OCI-M2 (cell line): ENCODE measurements at regions not wholly inside any gene's neighbourhood (a gene's known extent, or its start where the extent isn't known, plus 50 kb on each side); places are given as distances from the start of the nearest gene placed in this dataset.

Source experiments
- DNase-seq: peaks from one replicate; lab custom pipeline; 2025; ENCODE audit not compliant: unreplicated experiment; lab: John Stamatoyannopoulos, UW

DNA sequence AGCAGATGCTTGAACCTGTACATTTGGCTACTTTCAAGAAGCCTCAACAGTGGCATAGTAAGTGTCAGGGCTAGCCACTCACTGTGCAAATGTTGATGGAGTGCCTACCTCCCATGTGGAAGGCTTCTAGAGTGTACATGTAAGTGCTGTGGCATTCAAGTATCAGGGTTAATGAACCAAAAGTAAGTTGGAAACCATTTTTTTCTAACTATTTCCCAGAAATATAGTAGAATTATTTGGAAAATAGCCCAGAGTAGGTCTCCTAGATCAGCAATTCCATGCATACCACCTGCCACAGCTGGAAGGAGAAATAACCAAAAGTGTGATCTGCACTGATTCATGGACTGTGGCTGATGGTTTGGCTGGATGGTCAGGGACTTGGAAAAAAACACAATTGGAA, 53.3 kb downstream of the FOXD1 start:
- no peak for DNase-seq

GRCh38 chr5:73394610-73395009, 54.0 kb downstream of the FOXD1 start:
- DNase-seq: no peak

DNA sequence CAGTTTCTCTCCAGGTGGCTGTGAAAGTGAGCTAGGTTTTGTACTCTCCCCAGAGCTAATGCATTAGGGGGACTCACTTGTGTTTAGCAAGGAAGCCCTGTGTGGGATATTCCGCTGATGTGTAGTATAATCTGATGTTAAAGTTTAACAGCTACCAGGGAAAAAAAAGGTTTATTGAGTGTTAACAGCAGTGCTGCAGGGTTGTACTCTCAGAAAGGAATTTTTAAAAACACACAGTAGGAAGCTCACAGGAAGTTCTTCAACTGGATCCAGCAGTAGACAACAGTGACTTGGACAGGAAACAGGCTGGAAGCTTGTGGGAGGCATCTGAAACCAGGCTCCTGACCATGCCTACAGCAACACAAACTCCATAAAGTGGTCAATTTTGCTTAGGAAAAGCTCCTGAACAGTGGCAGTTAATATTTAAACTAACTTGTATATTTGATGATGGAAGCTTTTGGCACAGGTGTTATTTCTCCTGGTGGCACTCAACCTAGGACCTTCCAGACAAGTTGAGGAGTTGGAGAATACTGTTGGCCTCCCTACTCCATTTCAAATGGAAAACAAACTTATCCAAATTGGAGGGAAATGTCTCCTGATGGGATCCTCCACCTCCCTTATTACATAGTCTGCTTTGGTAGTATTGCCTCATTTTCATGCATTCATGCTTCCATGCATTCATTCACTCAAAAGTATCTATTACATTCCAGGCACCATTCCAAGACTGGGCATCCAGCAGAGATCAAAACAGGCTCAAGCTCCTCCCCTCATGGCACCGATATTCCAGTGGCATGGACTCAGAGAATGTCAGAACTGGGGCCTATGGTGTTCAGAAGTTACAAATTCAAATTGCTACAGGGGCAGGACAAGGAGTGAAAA, 54.7 kb downstream of the FOXD1 start:
- no peak for DNase-seq

DNA sequence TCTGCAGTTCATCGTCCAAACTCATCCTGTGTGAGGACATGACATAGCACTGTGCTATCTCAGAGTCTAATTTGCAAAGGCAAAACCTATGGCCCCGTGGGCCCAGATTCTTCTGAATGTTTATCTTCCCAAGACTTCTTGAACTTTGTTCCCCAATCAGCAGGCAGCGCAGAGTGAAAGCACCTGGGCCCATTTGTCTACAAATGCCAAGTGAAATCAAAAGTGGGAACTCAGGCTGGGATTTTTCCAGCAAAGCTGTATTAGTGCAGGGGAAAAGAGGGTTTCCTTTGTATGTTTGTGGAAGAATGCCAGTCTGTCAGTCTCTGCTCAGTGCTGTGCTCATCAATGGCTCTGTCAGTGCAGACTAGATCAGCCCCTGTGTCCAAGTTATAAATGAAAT, 55.8 kb downstream of the FOXD1 start:
- no peak for DNase-seq

DNA sequence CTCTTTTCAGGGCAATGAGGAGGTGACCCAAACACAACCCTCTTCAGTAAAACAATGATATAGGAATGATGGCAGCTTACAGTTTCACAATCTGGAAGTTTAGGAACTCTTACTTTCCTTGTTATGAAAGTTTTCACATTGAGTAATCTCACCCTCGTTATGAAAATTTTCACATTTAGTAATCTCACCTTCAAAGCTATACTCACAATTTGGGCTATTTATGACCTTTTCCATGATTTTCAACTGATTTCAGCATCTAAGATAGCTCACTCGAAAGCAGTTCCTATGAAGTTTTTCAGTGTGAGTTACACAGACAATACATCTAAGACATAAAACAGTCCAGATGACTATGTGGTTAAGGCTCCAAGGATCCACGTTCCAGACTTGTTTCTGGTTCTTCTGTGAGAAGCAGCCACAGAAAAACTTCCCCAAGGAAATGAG, 57.1 kb downstream of the FOXD1 start:
- no peak for DNase-seq

- DNase-seq: no peak
Measured at GRCh38 chr5:73390972-73391371, 57.6 kb downstream of the FOXD1 start.

DNA sequence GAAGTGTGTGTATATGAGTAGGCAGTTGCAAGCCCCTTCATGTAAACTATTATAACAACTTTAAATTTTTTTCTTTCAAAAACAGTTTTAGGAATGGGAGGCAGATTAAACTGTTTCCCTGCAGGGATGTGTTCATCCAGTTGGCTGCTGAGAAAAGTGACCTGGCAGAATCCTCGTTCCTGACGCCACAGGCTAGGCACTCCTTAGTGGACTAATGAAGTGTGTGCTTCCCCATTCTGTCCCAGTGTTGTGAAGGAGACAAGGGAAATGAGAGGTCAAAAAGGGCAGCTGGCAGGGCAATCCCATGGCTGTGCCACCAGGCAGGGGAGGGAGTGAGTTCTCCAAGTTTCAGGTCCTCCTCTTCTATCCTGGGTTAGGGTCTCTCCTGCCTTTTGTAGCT, 59.8 kb downstream of the FOXD1 start:
- no peak for DNase-seq

GRCh38 chr5:73388306-73388684, 60.3 kb downstream of the FOXD1 start:
- DNase-seq: no peak

DNA sequence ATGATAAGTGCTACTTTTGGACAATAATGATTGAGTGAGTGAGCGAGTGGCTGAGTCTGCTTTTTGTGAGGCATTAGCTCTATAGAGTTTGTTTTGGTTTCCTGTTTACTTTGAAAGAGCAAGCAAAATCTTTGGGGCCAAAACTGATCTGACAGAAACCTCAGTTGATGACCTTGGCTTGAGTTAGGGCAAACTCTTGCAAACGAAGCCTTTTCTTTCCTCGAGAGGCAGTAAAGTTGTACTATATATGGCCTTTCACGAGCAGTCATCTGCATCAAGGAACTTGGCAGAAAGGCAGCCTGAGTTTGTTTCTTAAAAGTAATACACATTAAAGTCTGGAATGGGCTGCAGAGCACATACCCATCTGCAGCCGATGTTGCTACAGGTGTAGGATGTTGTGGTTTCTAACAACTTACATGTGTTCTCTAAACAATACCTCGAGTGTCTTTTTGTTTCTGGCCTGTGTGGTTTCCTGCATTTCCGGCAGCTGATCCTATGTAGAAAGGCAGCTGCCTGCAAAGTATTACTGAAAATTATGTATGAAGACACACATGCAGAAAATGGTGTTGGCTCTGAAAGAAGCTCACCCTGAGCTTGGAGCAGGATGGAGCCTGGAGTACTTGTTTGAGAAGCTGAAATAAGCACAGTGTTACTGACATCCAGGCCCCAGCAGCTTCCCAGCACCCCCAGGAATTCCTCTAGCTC, 60.8 kb downstream of the FOXD1 start:
- no peak for DNase-seq

DNA sequence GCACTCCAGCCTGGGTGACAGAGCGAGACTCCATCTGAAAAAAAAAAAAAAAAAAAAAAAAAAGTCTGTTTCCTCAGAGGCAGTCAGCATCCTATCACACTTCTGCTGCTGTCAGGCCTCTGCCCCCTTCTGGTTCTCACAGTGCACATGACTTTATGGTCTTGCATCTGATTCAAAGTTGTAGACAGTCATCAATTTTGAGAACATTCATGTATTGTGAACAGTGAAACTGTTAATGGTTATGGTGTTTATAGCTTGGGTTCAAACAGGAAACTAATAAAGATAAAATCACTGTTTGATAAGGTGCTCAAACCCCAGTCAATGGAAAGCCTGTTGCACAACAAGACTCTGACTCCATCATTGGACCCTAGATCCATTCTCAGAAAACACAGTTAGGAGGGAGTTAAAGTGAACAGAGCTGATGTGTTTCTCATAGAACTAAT, 61.4 kb downstream of the FOXD1 start:
- DNase-seq: no peak

- no peak for DNase-seq
Measured at GRCh38 chr5:73384861-73385260, 63.7 kb downstream of the FOXD1 start.

- DNase-seq: no peak
Measured at GRCh38 chr5:73382401-73382740, 66.2 kb downstream of the FOXD1 start.

GRCh38 chr5:73381590-73382400, 66.8 kb downstream of the FOXD1 start:
- DNase-seq: no peak

DNA sequence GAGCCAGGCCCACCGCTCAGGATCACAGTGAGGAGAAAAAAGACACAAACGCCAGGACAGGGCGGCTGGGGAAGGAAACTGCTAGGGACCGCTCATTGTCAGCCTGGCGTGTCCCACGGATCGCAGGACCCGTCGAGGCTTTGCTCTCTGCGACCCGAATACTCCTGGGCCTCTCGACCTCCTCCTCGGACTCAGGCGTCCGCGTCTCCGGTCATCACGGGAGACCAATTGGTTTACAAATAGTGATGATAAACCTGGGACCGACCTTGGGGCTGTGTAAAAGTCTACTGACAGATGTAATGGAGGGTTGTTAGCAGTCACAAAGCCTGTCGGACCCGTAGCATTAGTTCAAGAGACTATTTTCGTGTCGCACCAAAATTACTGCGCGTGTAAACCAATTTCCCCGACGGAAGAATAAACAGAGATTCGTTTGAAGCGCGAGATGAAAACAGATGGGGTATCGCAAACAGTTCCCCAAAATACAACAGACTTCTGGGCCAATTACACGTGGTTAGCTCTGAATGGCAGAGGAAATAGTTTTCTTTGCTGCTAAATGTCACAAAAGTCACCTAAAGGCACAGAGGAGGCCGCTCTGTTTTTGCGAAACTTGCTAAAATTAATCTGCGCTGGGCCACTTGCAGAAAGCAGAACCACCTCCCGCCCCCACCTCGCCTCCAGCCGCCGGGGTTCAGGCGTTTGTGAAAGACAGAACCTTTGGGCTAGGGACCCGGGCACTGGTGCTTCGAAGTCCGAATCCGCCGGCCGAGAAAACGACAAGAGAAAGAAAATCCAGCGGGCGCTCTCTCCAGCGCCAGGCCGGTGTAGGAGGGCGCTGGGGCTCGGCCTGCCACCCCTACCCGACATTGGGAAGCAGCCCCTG, 67.6 kb downstream of the FOXD1 start:
- no peak for DNase-seq

GRCh38 chr5:73380041-73380440, 68.5 kb downstream of the FOXD1 start:
- no peak for DNase-seq

DNA sequence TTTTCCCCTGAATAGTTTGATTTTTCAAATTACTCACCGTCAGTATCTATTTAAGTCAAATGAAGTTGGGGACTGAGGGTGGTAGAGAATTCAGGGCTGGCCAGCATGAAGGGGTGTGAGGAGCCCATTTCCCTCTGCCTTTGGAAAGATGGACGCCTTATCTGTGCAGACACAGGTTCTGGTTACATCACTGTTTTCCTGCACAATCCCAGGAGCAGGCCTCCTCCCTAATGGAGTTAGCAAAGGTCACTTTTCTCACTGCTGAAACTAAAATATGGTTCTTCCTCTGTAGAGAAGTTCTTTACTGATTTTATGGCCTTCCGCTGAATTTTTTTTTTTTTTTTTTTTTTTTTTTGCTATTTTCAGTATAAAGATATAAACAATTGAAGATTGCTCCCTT, 69.1 kb downstream of the FOXD1 start:
- no peak for DNase-seq

DNA sequence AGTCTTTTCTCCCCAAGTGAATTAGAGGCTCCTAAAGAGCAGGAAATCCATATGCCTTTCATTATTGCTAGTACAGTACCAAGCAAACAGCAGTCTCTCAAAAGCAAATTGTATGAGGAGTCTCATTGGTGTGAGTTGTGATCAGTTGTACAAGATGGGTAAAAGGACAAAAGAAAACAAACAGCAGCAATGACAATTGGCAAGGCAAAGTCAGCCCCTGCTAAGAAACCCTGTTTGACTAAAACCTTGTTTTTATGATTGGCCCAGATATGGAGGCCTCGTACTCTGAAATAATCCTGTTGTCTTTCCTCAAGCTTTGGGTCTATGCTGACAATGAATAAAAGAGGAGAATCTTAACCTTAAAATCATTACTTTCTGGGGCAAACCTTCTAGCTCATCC, 69.8 kb downstream of the FOXD1 start:
- DNase-seq: no peak

DNA sequence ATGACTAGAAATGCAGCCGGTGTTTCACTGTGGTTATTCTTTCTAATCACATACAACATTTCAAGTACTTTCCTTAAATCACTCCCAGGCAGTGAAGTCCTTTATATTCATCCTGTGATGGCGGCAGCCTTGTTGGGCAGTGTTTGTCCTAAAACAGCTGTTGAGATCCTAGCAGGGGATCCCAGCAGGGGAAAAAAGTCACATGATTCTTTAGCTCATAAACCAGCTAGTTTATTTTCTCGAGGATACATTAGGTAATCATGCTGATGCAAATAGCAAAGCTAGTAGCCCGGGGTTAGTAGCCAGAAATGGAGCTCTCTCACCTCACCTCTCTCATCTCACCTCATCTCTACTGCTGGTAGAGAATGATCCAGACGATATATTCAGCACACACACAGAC, 70.5 kb downstream of the FOXD1 start:
- DNase-seq: no peak

DNA sequence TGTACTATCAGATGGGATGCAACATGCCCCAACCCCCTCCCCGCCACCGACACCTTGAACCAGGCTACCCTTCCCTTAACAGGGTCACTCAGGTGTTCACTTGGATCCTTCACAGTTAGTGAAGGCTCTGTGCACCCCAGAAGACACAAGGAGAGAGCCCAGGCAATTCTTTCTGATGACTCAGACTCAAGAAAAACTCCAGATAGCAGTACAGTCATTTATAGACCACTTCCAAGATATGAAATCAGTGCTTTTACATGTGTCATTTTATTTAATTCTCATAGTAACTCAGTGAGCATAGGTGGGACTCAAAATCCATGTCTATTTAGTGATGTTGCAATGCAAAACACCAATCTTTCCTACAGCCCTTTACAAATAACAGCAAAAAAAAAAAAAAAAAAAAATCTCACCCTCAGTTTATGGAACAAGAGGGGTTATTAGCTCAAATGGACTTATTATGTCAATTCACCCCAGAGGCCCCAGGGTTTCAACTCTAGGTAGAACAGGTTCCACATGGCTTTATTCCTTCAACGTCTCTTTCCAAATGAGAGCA, 71.9 kb downstream of the FOXD1 start:
- DNase-seq: no peak

DNA sequence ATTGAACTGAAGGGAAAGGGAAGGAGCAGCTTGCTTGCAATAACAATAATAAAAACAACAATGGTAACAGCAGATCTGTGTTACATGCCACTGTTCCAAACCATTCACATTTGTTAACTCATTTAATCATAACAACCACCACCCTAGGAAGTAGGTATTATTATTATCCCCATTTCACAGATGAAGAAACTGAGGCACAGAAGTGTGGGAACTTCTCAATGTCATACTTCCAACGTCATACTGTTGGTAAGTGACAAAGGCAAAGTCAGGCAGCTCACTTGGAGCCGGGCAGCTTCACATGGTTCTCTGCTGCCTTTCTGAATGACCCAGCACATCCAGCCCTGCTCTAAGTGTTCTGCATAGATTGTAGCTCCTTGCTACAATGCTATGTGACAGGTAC, 72.6 kb downstream of the FOXD1 start:
- DNase-seq: no peak

GRCh38 chr5:73375191-73375545, 73.4 kb downstream of the FOXD1 start:
- no peak for DNase-seq
